Mesenchymal stem cell (in vitro differentiated cells and primary cell): ENCODE measurements at regions not wholly inside any gene's neighbourhood (a gene's known extent, or its start where the extent isn't known, plus 50 kb on each side); places are given as distances from the start of the nearest gene placed in this dataset.

ENCODE experiments used
- DNase-seq: peaks from one replicate; pipeline ENCODE4 v3.0.0-alpha.2; 2013
- H2AFZ ChIP-seq: one replicate; pipeline ENCODE4 v1.6.1; 2013; ENCODE audit warnings: low read depth, mild to moderate bottlenecking, control low read depth, inconsistent platforms, low read length, moderate library complexity
- H2AK5ac ChIP-seq: 2 replicates; pipeline ENCODE4 v1.6.1; 2013; ENCODE audit warnings: low read length, moderate library complexity, mild to moderate bottlenecking, inconsistent platforms; ENCODE audit not compliant: severe bottlenecking
- H2BK120ac ChIP-seq: one replicate; pipeline ENCODE4 v1.6.1; 2013; ENCODE audit warnings: low read depth, mild to moderate bottlenecking, inconsistent platforms, low read length, moderate library complexity
- H2BK12ac ChIP-seq, 2 experiments: one replicate each; pipeline ENCODE4 v1.6.1; 2013; ENCODE audit warnings: inconsistent platforms in 2 of 2, low read length in 2 of 2, mild to moderate bottlenecking in 2 of 2, moderate library complexity in 2 of 2, control low read depth in 1 of 2
- H2BK15ac ChIP-seq: one replicate; pipeline ENCODE4 v1.6.1; 2013; ENCODE audit warnings: mild to moderate bottlenecking, low read depth, inconsistent platforms; ENCODE audit not compliant: poor library complexity, severe bottlenecking
- H2BK5ac ChIP-seq: 2 replicates; pipeline ENCODE4 v1.6.1; 2013; ENCODE audit warnings: low read depth, mild to moderate bottlenecking, low read length, control low read depth, inconsistent platforms; ENCODE audit not compliant: poor library complexity, severe bottlenecking
- H3K14ac ChIP-seq, 2 experiments: one replicate each; pipeline ENCODE4 v1.6.1; 2013; ENCODE audit warnings: inconsistent platforms in 2 of 2, low read length in 2 of 2, control low read depth in 1 of 2, mild to moderate bottlenecking in 1 of 2, moderate library complexity in 1 of 2
- H3K18ac ChIP-seq, 2 experiments: one replicate each; pipeline ENCODE4 v1.6.1; 2013; ENCODE audit warnings: inconsistent platforms in 2 of 2, low read length in 2 of 2, control low read depth in 1 of 2, low read depth in 1 of 2, mild to moderate bottlenecking in 1 of 2
- H3K23ac ChIP-seq, 2 experiments: one replicate each; pipeline ENCODE4 v1.6.1; 2013; ENCODE audit warnings: inconsistent platforms in 2 of 2, low read length in 2 of 2, mild to moderate bottlenecking in 2 of 2, moderate library complexity in 2 of 2, control low read depth in 1 of 2
- H3K27ac ChIP-seq: 2 replicates; pipeline ENCODE4 v1.5.1; 2013; ENCODE audit warnings: mild to moderate bottlenecking, moderate library complexity, low read length, control low read depth, inconsistent platforms; ENCODE audit not compliant: poor library complexity, severe bottlenecking
- H3K27me3 ChIP-seq, 2 experiments: 2 replicates each; pipeline versions ENCODE4 v1.6.1 to v1.7.0; 2013; ENCODE audit warnings: low read length in 2 of 2, mild to moderate bottlenecking in 2 of 2, moderate library complexity in 2 of 2, control low read depth in 1 of 2, inconsistent platforms in 1 of 2; ENCODE audit not compliant: control insufficient read depth in 1 of 2, insufficient read depth in 1 of 2
- H3K36me3 ChIP-seq, 2 experiments: 2 replicates each; pipeline versions ENCODE4 v1.6.1 to v1.7.0; 2013; ENCODE audit warnings: low read length in 2 of 2, control low read depth in 1 of 2, inconsistent platforms in 1 of 2, low read depth in 1 of 2, mild to moderate bottlenecking in 1 of 2; ENCODE audit not compliant: insufficient read depth in 2 of 2, control insufficient read depth in 1 of 2
- H3K4ac ChIP-seq, 2 experiments: one replicate each; pipeline ENCODE4 v1.6.1; 2013; ENCODE audit warnings: inconsistent platforms in 2 of 2, low read length in 2 of 2, mild to moderate bottlenecking in 2 of 2, moderate library complexity in 2 of 2, control low read depth in 1 of 2, low read depth in 1 of 2
- H3K4me1 ChIP-seq: 2 replicates; pipeline ENCODE4 v1.6.1; 2013; ENCODE audit warnings: low read depth, low read length, control low read depth; ENCODE audit not compliant: control insufficient read depth, insufficient read depth
- H3K4me2 ChIP-seq: 2 replicates; pipeline ENCODE4 v1.6.1; 2013; ENCODE audit warnings: low read length, mild to moderate bottlenecking, inconsistent platforms; ENCODE audit not compliant: poor library complexity, severe bottlenecking
- H3K4me3 ChIP-seq, 2 experiments: 2 replicates each; pipeline versions ENCODE4 v1.5.1 to v1.7.0; 2013; ENCODE audit warnings: low read length in 2 of 2, mild to moderate bottlenecking in 2 of 2, control low read depth in 1 of 2, low read depth in 1 of 2; ENCODE audit not compliant: insufficient read depth in 1 of 2
- H3K79me1 ChIP-seq: replicated peaks from 2 replicates; pipeline ENCODE4 v1.6.1; 2013; ENCODE audit warnings: mild to moderate bottlenecking, control low read depth, low read length, inconsistent platforms; ENCODE audit not compliant: poor library complexity, severe bottlenecking
- H3K9ac ChIP-seq: 2 replicates; pipeline ENCODE4 v1.7.0; 2013; ENCODE audit warnings: mild to moderate bottlenecking, low read length, moderate library complexity
- H3K9me3 ChIP-seq: 2 replicates; pipeline ENCODE4 v1.7.0; 2013; ENCODE audit warnings: mild to moderate bottlenecking, low read length; ENCODE audit not compliant: control insufficient read depth
- H4K8ac ChIP-seq: one replicate; pipeline ENCODE4 v1.6.1; 2013; ENCODE audit warnings: inconsistent platforms, mild to moderate bottlenecking, low read length, moderate library complexity
- H4K91ac ChIP-seq: one replicate; pipeline ENCODE4 v1.6.1; 2013; ENCODE audit warnings: mild to moderate bottlenecking, low read length, inconsistent platforms
- WGBS: methylation state at CpG from one replicate; pipeline ENCODE4 v1.1.7; 2013; ENCODE audit warnings: mixed read lengths; 5-methylcytosine and 5-hydroxymethylcytosine counted together

- Histone ChIP-seq H3K4me1 (peaks cover 2% of the 10 kb centered on the region), H2BK5ac (no peak overlapping the region), H2BK120ac (no peak overlapping the region), H3K36me3 (no peaks in the 10 kb centered on the region), H2AFZ (no peak overlapping the region), H2AK5ac (no peak overlapping the region), H3K18ac (no peak overlapping the region), H3K9me3 (peaks cover 1% of the 10 kb centered on the region), H2BK12ac (no peak overlapping the region), H3K4me2 (no peak overlapping the region), H4K91ac (no peak overlapping the region), H3K4me3 (no peak overlapping the region), H3K27me3 (no peaks in the 10 kb centered on the region), H2BK15ac (no peak overlapping the region), H3K14ac (no peak overlapping the region), H3K4ac (no peak overlapping the region), H4K8ac (no peak overlapping the region), H3K27ac (no peak overlapping the region), H3K79me1 (no peaks in the 10 kb centered on the region), H3K9ac (no peak overlapping the region), H3K23ac (no peak overlapping the region)
- 58% methylated on average over 2 of the region's 2 CpGs for WGBS
- no peak for DNase-seq
Observed at GRCh38 chrX:125709074-125709473, 389.4 kb downstream of the TEX13C start.

GRCh38 chrX:125709532-125709931, 389.9 kb downstream of the TEX13C start:
- Histone ChIP-seq H2BK120ac (no peak overlapping the region), H3K14ac (no peak overlapping the region), H2BK12ac (no peak overlapping the region), H3K4me1 (peaks cover 2% of the 10 kb centered on the region), H3K79me1 (no peaks in the 10 kb centered on the region), H3K4ac (no peak overlapping the region), H2AK5ac (no peak overlapping the region), H3K9me3 (no peaks in the 10 kb centered on the region), H3K9ac (no peak overlapping the region), H3K36me3 (no peaks in the 10 kb centered on the region), H2AFZ (no peak overlapping the region), H3K4me2 (no peak overlapping the region), H3K27me3 (no peaks in the 10 kb centered on the region), H3K4me3 (no peak overlapping the region), H2BK15ac (no peak overlapping the region), H3K23ac (no peak overlapping the region), H3K27ac (no peak overlapping the region), H4K91ac (no peak overlapping the region), H4K8ac (no peak overlapping the region), H2BK5ac (no peak overlapping the region), H3K18ac (no peak overlapping the region)
- DNase-seq, result no peak
- WGBS, result 71% methylated on average over 1 of the region's 4 CpGs

- no peak for DNase-seq
- Histone ChIP-seq H3K14ac (no peak overlapping the region), H4K91ac (no peak overlapping the region), H3K4ac (no peak overlapping the region), H3K9ac (no peak overlapping the region), H2AFZ (no peak overlapping the region), H3K27me3 (no peaks in the 10 kb centered on the region), H3K79me1 (no peaks in the 10 kb centered on the region), H3K9me3 (no peaks in the 10 kb centered on the region), H2BK120ac (no peak overlapping the region), H4K8ac (no peak overlapping the region), H3K27ac (no peak overlapping the region), H3K4me1 (peaks cover 2% of the 10 kb centered on the region), H2BK12ac (no peak overlapping the region), H3K36me3 (no peaks in the 10 kb centered on the region), H3K23ac (no peak overlapping the region), H3K4me2 (no peak overlapping the region), H2BK5ac (no peak overlapping the region), H2AK5ac (no peak overlapping the region), H3K4me3 (no peak overlapping the region), H2BK15ac (no peak overlapping the region), H3K18ac (no peak overlapping the region)
- WGBS, result 91% methylated on average over 6 of the region's 8 CpGs
Observed at GRCh38 chrX:125710403-125711062, 390.9 kb downstream of the TEX13C start.

- H3K36me3 ChIP-seq, result no peaks in the 10 kb centered on the region
- no peaks in the 10 kb centered on the region for H3K9me3 ChIP-seq
- H3K4ac ChIP-seq, result no peak overlapping the region
- no peak overlapping the region for H2BK15ac ChIP-seq
- H3K27ac ChIP-seq, result no peak overlapping the region
- H3K79me1 ChIP-seq, result no peaks in the 10 kb centered on the region
- no peak overlapping the region for H2BK12ac ChIP-seq
- no peak overlapping the region for H2AK5ac ChIP-seq
- no peak overlapping the region for H3K4me2 ChIP-seq
- no peak overlapping the region for H4K8ac ChIP-seq
- no peaks in the 10 kb centered on the region for H3K27me3 ChIP-seq
- H2AFZ ChIP-seq, result no peak overlapping the region
- H3K9ac ChIP-seq, result no peak overlapping the region
- H3K18ac ChIP-seq, result no peak overlapping the region
- H2BK5ac ChIP-seq, result no peak overlapping the region
- H3K14ac ChIP-seq, result no peak overlapping the region
- H4K91ac ChIP-seq, result no peak overlapping the region
- WGBS, result no CpG with 5 or more reads among the region's 1 CpG
- H3K4me3 ChIP-seq, result no peak overlapping the region
- DNase-seq, result no peak
- H2BK120ac ChIP-seq, result no peak overlapping the region
- H3K4me1 ChIP-seq, result peaks cover 2% of the 10 kb centered on the region
- no peak overlapping the region for H3K23ac ChIP-seq
Observed at GRCh38 chrX:125711103-125711502, 391.4 kb downstream of the TEX13C start.
